Parathyroid adenoma (tissue), 2 donors: ENCODE measurements at regions not wholly inside any gene's neighbourhood (a gene's known extent, or its start where the extent isn't known, plus 50 kb on each side); places are given as distances from the start of the nearest gene placed in this dataset.

Experiments used
- H2AFZ ChIP-seq: fragments of 300-600 bp; sonication (generic); one replicate; pipeline ENCODE4 v1.7.0; 2017; ENCODE audit warnings: antibody characterized with exemption, mild to moderate bottlenecking
- H3K27ac ChIP-seq: fragments of 300-600 bp; sonication (generic); one replicate; pipeline ENCODE4 v1.7.0; 2017
- H3K27me3 ChIP-seq: fragments of 300-600 bp; sonication (generic); one replicate; pipeline ENCODE4 v1.7.0; 2017; ENCODE audit warnings: low read length; ENCODE audit not compliant: control insufficient read depth, insufficient read depth
- H3K36me3 ChIP-seq: fragments of 300-600 bp; sonication (generic); one replicate; pipeline ENCODE4 v1.7.0; 2017; ENCODE audit warnings: low read length; ENCODE audit not compliant: control insufficient read depth, insufficient read depth
- H3K4me1 ChIP-seq: fragments of 300-600 bp; sonication (generic); one replicate; pipeline ENCODE4 v1.7.0; 2017; ENCODE audit warnings: control low read depth
- H3K4me2 ChIP-seq: fragments of 300-600 bp; sonication (generic); one replicate; pipeline ENCODE4 v1.7.0; 2017; ENCODE audit warnings: low read length
- H3K4me3 ChIP-seq: fragments of 300-600 bp; sonication (generic); one replicate; pipeline ENCODE4 v1.7.0; 2017; ENCODE audit warnings: low read depth, low read length
- H3K79me2 ChIP-seq: fragments of 300-600 bp; sonication (generic); one replicate; pipeline ENCODE4 v1.7.0; 2017; ENCODE audit warnings: control low read depth
- H3K9ac ChIP-seq: fragments of 300-600 bp; sonication (generic); one replicate; pipeline ENCODE4 v1.7.0; 2017; ENCODE audit warnings: mild to moderate bottlenecking
- H3K9me3 ChIP-seq: fragments of 300-600 bp; sonication (generic); one replicate; pipeline ENCODE4 v1.7.0; 2017; ENCODE audit warnings: low read length; ENCODE audit not compliant: control insufficient read depth
- CTCF ChIP-seq: fragments of 300-600 bp; sonication (generic); IDR thresholded peaks from one replicate; pipeline ENCODE4 v1.7.0; 2017; ENCODE audit warnings: antibody characterized with exemption, mild to moderate bottlenecking
- donor health status: primary hyperparathyroidism.

- Histone ChIP-seq H3K36me3 (no peaks in the 10 kb centered on the region), H3K27me3 (no peaks in the 10 kb centered on the region), H2AFZ (no peak overlapping the region), H3K27ac (no peak overlapping the region), H3K4me3 (no peak overlapping the region), H3K4me1 (no peaks in the 10 kb centered on the region), H3K9ac (no peak overlapping the region), H3K4me2 (no peak overlapping the region), H3K79me2 (no peaks in the 10 kb centered on the region), H3K9me3 (no peaks in the 10 kb centered on the region)
- TF ChIP-seq CTCF = no peak
These were observed 120.8 kb upstream of the GLI2 start for GRCh38 chr2:120614901-120615300.

DNA sequence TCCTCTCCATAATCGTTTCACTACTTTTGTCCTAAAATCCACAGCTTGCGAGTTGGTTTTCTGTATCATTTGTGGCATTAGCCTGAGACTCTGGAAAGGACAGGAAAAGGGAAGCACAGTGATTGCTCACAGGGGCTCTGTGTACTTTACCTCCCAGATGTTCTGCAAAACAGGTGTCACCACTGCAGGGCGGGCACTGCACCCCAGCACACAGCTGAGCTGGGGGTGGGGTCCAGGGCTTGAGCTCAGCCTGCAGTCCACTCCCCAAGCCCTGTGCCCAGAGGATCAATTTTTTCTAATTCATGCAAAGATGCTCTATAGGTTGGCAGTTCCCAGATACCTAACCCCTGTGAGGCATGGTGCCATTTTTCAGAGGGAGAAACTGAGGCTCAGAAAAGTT, 119.4 kb upstream of the GLI2 start:
- no peaks in the 10 kb centered on the region for H3K27me3 ChIP-seq
- no peaks in the 10 kb centered on the region for H3K9me3 ChIP-seq
- no peak overlapping the region for H3K9ac ChIP-seq
- no peak overlapping the region for H3K4me3 ChIP-seq
- no peak overlapping the region for H3K4me2 ChIP-seq
- no peak for TF ChIP-seq CTCF
- no peaks in the 10 kb centered on the region for H3K36me3 ChIP-seq
- H3K27ac ChIP-seq = no peak overlapping the region
- H3K4me1 ChIP-seq = no peaks in the 10 kb centered on the region
- H2AFZ ChIP-seq = no peak overlapping the region
- no peaks in the 10 kb centered on the region for H3K79me2 ChIP-seq

DNA sequence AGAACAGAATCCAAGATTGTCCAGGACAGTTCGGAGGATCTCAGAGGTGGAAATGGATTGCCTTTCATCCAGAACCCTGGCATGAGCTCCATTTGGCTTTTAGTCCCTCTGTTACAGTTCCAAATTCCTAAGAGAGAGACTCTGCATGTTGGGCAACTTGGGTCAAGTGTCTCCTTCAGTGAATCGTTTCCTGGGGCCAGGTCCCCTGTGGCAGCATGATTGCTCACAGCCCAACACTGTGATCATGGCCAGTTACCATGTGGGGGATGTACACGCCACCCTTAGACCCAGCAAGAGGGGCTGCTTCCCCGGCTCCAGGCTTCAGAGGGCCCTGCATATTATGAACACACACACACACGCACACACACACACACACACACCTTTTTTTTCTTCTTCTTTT, 118.6 kb upstream of the GLI2 start:
- Histone ChIP-seq H3K4me3 (no peak overlapping the region), H3K36me3 (no peaks in the 10 kb centered on the region), H3K9ac (no peak overlapping the region), H3K27me3 (no peaks in the 10 kb centered on the region), H3K4me2 (no peak overlapping the region), H3K4me1 (no peaks in the 10 kb centered on the region), H2AFZ (no peak overlapping the region), H3K9me3 (no peaks in the 10 kb centered on the region), H3K27ac (no peak overlapping the region), H3K79me2 (no peaks in the 10 kb centered on the region)
- TF ChIP-seq CTCF = no peak

GRCh38 chr2:120618830-120619229, 116.8 kb upstream of the GLI2 start:
- Histone ChIP-seq H3K4me1 (no peaks in the 10 kb centered on the region), H3K36me3 (no peaks in the 10 kb centered on the region), H3K79me2 (no peaks in the 10 kb centered on the region), H3K27ac (no peak overlapping the region), H3K4me3 (no peak overlapping the region), H3K27me3 (no peaks in the 10 kb centered on the region), H3K9ac (no peak overlapping the region), H3K4me2 (no peak overlapping the region), H2AFZ (no peak overlapping the region), H3K9me3 (no peaks in the 10 kb centered on the region)
- TF ChIP-seq CTCF = no peak

- H3K27ac ChIP-seq = no peak overlapping the region
- TF ChIP-seq CTCF = no peak
- H2AFZ ChIP-seq = no peak overlapping the region
- no peak overlapping the region for H3K9ac ChIP-seq
- no peaks in the 10 kb centered on the region for H3K9me3 ChIP-seq
- no peak overlapping the region for H3K4me2 ChIP-seq
- no peaks in the 10 kb centered on the region for H3K36me3 ChIP-seq
- no peak overlapping the region for H3K4me3 ChIP-seq
- no peaks in the 10 kb centered on the region for H3K79me2 ChIP-seq
- no peaks in the 10 kb centered on the region for H3K4me1 ChIP-seq
- no peaks in the 10 kb centered on the region for H3K27me3 ChIP-seq
These were observed 116.1 kb upstream of the GLI2 start for GRCh38 chr2:120619579-120619978.
